PC-9 (cell line): ENCODE measurements at regions not wholly inside any gene's neighbourhood (a gene's known extent, or its start where the extent isn't known, plus 50 kb on each side); places are given as distances from the start of the nearest gene placed in this dataset.

Experiments
- BruUV-seq: library from RNA; stranded (reverse); fragments of 400-500 nt; replicated peaks from 2 replicates; lab custom pipeline; 2021; lab: Mats Ljungman, UMichigan
- CTCF ChIA-PET: fragments of 300-600 bp; sonication (Branson Sonifier 250); formaldehyde crosslinking; loops from one replicate; lab custom pipeline; 2022; ENCODE audit warnings: antibody characterized with exemption; lab: Charles Lee
- POLR2A ChIA-PET: fragments of 300-600 bp; sonication (Branson Sonifier 250); formaldehyde crosslinking; loops from one replicate; lab custom pipeline; 2022; ENCODE audit warnings: antibody characterized with exemption; ENCODE audit not compliant: unreplicated experiment; lab: Charles Lee
- DNase-seq, 2 experiments: peaks; one replicate each; pipeline versions ENCODE4 v3.0.0 to v3.0.0-alpha.2; 2015 to 2022; ENCODE audit warnings: mixed read lengths in 1 of 2
- H2AFZ ChIP-seq: fragments of 200-600 bp; sonication (generic); 2 replicates; pipeline ENCODE4 v1.8.1; 2017; ENCODE audit warnings: antibody characterized with exemption
- H3F3A ChIP-seq: fragments of 200-600 bp; sonication (generic); 2 replicates; pipeline ENCODE4 v1.8.1; 2017; ENCODE audit warnings: antibody characterized with exemption, mild to moderate bottlenecking, low read depth; ENCODE audit not compliant: insufficient read depth
- H3K27ac ChIP-seq: fragments of 200-600 bp; sonication (generic); 2 replicates; pipeline ENCODE4 v1.6.1; 2016; ENCODE audit warnings: mixed run types
- H3K27me3 ChIP-seq: fragments of 200-600 bp; sonication (generic); 2 replicates; pipeline ENCODE4 v1.6.1; 2016; ENCODE audit warnings: low read depth, mixed run types; ENCODE audit not compliant: insufficient read depth
- H3K36me3 ChIP-seq: fragments of 200-600 bp; sonication (generic); 2 replicates; pipeline ENCODE4 v1.6.1; 2016; ENCODE audit warnings: low read depth, mixed run types
- H3K4me1 ChIP-seq: fragments of 200-600 bp; sonication (generic); replicated peaks from 2 replicates; pipeline ENCODE4 v1.6.1; 2016; ENCODE audit warnings: mixed run types; ENCODE audit not compliant: insufficient read depth
- H3K4me2 ChIP-seq: fragments of 200-600 bp; sonication (generic); 2 replicates; pipeline ENCODE4 v1.6.1; 2017; ENCODE audit warnings: mixed run types
- H3K4me3 ChIP-seq: fragments of 200-600 bp; sonication (generic); 2 replicates; pipeline ENCODE4 v1.6.1; 2016; ENCODE audit warnings: mixed run types
- H3K79me2 ChIP-seq: fragments of 200-600 bp; sonication (generic); 2 replicates; pipeline ENCODE4 v1.6.1; 2017; ENCODE audit warnings: low read depth, mixed run types
- H3K9me2 ChIP-seq: fragments of 200-600 bp; sonication (generic); 2 replicates; pipeline ENCODE4 v1.8.1; 2017; ENCODE audit warnings: mild to moderate bottlenecking; ENCODE audit not compliant: insufficient read depth
- H3K9me3 ChIP-seq: fragments of 200-600 bp; sonication (generic); 2 replicates; pipeline ENCODE4 v1.8.1; 2016; ENCODE audit warnings: low read depth; ENCODE audit not compliant: insufficient read depth
- H4K20me1 ChIP-seq: fragments of 200-600 bp; sonication (generic); 2 replicates; pipeline ENCODE4 v1.8.1; 2017; ENCODE audit not compliant: insufficient read depth
- EZH2 ChIP-seq: fragments of 200-600 bp; sonication (generic); IDR thresholded peaks from 2 replicates; pipeline ENCODE4 v1.8.0; 2017; ENCODE audit warnings: antibody characterized with exemption, low read depth
- intact Hi-C: fragments of 100-400 bp; cut with micrococcal nuclease; formaldehyde crosslinking; loops from one replicate; pipeline ENCODE4 v1.10.0; 2022; ENCODE audit not compliant: unreplicated experiment
- TF ChIP-seq, protein P1 (sequence below): fragments of 200-600 bp; sonication (generic); conservative IDR thresholded peaks from 2 replicates; pipeline ENCODE4 v1.6.1; 2017; ENCODE audit warnings: mixed run types, antibody characterized with exemption, mild to moderate bottlenecking, moderate library complexity

DNA sequence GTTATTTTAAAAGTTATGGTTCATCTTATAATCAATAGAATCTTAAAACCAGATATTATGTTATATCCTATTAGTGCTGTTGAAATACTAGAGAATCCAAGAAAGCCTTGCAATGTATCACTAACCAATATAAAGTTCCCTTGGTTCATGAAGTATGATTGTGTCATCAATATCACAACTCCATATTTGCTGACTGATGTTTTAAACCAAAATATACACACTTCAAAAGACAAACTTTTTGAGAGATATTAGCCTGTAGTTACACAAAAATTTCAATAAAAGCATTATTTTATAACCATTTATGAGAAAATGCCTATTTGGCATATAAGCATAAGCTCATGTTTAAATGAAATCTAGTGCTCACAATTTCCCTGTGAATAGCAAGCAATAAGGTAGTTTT lies 198.6 kb downstream of the CENPC start:
- Histone ChIP-seq H4K20me1 (no peaks in the 10 kb centered on the region), H3K79me2 (no peaks in the 10 kb centered on the region), H2AFZ (no peak overlapping the region), H3F3A (no peaks in the 10 kb centered on the region), H3K4me2 (no peak overlapping the region), H3K9me2 (no peaks in the 10 kb centered on the region), H3K4me3 (no peak overlapping the region), H3K9me3 (no peaks in the 10 kb centered on the region), H3K27me3 (no peaks in the 10 kb centered on the region), H3K36me3 (no peaks in the 10 kb centered on the region), H3K27ac (no peak overlapping the region), H3K4me1 (no peaks in the 10 kb centered on the region)
- CTCF ChIA-PET: no interaction called here
- POLR2A ChIA-PET: no interaction called here
- intact Hi-C loops: no loop called here
- no peak for DNase-seq
- no TSS peak for BruUV-seq
- TF ChIP-seq EZH2: no peak
- TF ChIP-seq, protein P1, sequence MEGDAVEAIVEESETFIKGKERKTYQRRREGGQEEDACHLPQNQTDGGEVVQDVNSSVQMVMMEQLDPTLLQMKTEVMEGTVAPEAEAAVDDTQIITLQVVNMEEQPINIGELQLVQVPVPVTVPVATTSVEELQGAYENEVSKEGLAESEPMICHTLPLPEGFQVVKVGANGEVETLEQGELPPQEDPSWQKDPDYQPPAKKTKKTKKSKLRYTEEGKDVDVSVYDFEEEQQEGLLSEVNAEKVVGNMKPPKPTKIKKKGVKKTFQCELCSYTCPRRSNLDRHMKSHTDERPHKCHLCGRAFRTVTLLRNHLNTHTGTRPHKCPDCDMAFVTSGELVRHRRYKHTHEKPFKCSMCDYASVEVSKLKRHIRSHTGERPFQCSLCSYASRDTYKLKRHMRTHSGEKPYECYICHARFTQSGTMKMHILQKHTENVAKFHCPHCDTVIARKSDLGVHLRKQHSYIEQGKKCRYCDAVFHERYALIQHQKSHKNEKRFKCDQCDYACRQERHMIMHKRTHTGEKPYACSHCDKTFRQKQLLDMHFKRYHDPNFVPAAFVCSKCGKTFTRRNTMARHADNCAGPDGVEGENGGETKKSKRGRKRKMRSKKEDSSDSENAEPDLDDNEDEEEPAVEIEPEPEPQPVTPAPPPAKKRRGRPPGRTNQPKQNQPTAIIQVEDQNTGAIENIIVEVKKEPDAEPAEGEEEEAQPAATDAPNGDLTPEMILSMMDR: no peak

DNA sequence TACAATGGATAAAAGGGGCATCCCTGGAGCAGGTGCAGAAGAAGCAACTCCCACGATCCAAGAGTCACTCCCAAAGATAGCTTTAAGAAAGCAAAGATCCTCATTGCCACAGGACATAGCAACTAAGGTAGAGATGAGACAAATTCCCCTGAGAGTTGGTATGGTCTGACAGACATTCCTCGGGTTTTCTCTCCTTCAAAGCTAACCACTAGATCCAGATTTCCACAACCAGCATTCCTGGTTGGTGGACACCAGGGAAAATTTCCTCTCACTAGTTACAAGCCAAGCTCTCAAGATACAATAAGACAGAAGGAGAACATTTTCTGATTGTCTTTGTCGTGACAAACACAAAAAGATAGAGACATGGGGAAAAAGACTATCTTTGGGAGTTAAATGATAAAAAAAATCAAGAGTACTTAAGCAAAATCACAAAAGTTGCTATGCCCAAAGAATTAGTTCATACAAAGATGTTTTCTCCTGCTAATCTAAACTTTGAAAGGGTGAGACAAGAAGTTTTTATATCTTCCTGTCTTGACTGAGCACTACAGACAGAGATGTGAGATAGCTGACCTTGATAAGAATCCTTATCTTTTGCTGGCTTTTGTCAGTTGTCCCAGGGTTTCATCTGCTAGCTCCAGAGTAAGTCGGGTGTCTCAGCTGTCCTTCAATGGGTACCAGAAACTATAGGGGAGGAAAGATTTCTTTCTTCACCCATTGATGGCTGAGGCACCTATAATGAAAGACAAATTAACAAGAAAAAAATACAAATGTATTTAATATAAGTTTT lies 200.5 kb downstream of the CENPC start:
- intact Hi-C loops: no loop called here
- Histone ChIP-seq H3K79me2 (no peaks in the 10 kb centered on the region), H3K9me2 (no peaks in the 10 kb centered on the region), H3F3A (no peaks in the 10 kb centered on the region), H3K4me1 (no peaks in the 10 kb centered on the region), H3K27ac (no peak overlapping the region), H4K20me1 (no peaks in the 10 kb centered on the region), H3K27me3 (no peaks in the 10 kb centered on the region), H3K4me3 (no peak overlapping the region), H3K4me2 (no peak overlapping the region), H3K9me3 (no peaks in the 10 kb centered on the region), H2AFZ (no peak overlapping the region), H3K36me3 (no peaks in the 10 kb centered on the region)
- TF ChIP-seq, protein P1: no peak
- no peak for TF ChIP-seq EZH2
- ChIA-PET POLR2A (no interaction called here), CTCF (no interaction called here)
- DNase-seq: no peak
- no TSS peak for BruUV-seq

DNA sequence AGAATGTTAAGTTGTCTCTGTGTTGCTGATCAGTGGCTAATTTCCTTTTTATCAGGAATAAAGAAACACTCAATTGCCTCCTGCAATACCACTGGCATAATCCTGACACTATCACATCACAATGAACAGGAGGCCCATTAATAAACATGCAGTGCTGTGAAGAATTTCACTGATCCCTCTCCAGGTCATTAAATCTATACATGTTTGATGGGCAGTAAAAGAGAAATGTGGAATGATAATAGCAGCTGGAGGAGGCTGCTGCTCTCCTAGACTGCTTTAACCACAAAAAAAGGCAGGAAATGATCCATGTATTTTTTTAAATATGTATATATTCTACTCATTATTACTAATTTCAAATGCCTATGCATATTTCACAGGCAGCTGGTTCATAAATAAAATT lies 202.1 kb downstream of the CENPC start:
- ChIA-PET CTCF (no interaction called here), POLR2A (no interaction called here)
- Histone ChIP-seq H3K27me3 (no peaks in the 10 kb centered on the region), H3K36me3 (no peaks in the 10 kb centered on the region), H3K4me2 (no peak overlapping the region), H3K9me2 (no peaks in the 10 kb centered on the region), H3K9me3 (no peaks in the 10 kb centered on the region), H3K79me2 (no peaks in the 10 kb centered on the region), H3K27ac (no peak overlapping the region), H3F3A (no peaks in the 10 kb centered on the region), H2AFZ (no peak overlapping the region), H3K4me3 (no peak overlapping the region), H3K4me1 (no peaks in the 10 kb centered on the region), H4K20me1 (no peaks in the 10 kb centered on the region)
- DNase-seq: no peak
- BruUV-seq: no TSS peak
- TF ChIP-seq, protein P1: no peak
- TF ChIP-seq EZH2: no peak
- intact Hi-C loops: no loop called here
